HG02981 (cell line): ENCODE measurements at regions not wholly inside any gene's neighbourhood (a gene's known extent, or its start where the extent isn't known, plus 50 kb on each side); places are given as distances from the start of the nearest gene placed in this dataset.
"Not testable (repeated sequence)": the region's sequence is repeated elsewhere in the genome, so short reads cannot be mapped to it uniquely, and the experiment has no call there.

Experiments used
- ATAC-seq: cut with Tn5 transposase; IDR thresholded peaks from one replicate; pipeline ENCODE4 v1.9.1; 2021; ENCODE audit warnings: mild to moderate bottlenecking, moderate library complexity; ENCODE audit not compliant: unreplicated experiment

DNA sequence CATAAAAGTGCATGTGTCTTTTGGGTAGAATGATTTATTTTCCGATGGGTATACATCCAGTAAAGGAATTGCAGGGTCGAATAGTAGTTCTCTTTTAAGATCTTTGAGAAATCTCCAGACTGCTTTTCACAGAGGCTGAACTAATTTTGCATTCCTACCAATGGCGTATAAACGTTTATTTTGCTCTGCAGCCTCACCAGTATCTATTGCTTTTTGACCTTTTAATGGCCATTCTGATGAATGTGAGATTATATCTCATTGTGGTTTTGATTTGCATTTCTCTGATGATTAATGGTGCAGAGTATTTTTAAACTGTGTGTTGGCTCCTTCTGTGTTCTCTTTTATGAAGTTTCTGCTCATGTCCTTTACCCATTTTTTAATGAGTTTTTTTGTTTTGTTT is 1020.1 kb downstream of the NXPH1 start:
- ATAC-seq, result no peak

DNA sequence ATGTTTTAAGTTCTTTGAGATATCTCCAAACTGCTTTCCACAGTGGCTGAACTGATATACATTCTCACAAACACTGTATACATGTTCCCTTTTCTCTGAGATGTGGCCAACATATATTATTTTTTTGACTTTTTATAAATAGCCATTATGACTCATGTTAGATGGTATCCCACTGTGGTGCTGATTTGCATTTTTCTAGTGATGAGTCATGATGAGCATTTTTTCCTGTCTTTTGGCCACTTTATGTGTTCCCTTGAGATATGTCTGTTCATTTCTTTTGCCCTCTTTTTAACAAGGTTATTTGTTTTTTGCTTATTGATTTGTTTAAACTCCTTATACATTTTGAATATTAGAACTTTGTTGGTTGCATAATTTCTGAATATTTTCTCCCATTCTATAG is 1055.1 kb downstream of the NXPH1 start:
- ATAC-seq, result no peak

DNA sequence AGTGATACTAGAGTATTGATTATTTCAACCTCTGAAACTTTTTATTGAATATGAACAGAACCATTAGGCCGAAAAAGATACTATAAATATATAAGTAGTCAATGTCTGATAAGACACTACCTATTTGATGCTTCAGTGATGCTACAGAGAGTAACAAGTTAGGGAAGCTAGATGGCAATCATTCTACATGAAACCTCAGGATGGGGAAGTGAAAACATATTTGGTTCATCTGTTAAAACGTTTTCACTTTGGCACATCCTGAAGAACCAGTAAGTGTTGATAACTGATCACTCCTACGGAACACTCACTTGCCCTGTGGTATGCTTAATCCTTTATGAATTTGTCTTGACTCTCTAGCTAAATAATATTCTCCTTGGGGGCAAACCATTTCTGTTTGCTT is 1064.9 kb downstream of the NXPH1 start:
- peak; percentile 69 for ATAC-seq

DNA sequence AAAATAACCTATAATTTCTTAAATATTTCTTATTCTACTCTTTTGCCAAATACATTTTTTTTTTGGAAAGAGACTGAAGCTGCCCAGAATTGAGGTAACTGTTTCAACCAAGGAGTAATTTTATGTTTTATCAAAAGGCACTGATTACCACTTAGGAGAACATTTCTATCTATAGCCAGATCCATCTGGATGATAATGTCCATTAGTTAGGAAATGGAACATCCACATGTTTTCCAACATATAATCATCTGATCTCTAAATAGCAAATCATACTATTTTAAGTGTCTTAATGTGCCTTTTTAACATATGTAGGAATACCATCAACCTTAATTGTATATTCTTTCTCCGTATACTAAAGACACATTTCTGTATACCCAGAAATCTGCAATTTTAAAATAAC is 1068.9 kb downstream of the NXPH1 start:
- no peak for ATAC-seq

DNA sequence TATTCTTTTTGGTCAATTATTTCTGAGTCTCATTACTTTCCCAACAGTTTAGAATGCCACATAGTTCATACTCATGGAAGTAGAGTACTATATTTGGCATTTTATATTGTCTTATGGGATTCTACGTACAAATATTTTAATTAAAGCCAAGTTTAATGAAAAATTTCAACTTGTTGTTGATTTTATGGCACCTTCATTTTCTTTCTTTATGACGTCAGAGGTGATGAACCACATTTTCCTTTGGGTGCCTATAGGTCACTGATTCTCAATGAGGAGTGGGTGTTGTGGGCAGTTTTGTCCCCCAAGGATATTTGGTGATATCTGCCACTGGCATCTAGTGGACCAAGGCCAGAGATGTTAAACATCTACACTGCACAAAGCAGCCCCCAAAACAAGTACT is 1071.3 kb downstream of the NXPH1 start:
- no peak for ATAC-seq

DNA sequence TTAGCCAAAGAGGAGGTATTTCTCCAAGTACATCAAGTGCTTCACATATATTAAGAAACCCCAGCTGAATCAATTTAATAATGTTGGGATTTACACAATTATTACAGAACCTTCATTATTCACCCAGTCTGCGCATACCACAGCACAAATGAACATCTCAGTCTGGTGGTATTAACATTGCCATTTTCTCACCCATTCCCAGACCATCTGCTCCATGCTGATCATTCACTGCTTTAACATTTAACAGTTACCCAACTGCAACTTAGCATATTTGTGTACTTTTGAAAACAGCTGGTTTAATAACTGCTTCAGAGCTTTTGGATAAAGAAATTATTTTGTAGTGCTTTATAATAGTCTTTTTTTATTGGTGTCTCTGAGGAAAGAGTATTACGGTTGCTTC is 1072.1 kb downstream of the NXPH1 start:
- no peak for ATAC-seq

DNA sequence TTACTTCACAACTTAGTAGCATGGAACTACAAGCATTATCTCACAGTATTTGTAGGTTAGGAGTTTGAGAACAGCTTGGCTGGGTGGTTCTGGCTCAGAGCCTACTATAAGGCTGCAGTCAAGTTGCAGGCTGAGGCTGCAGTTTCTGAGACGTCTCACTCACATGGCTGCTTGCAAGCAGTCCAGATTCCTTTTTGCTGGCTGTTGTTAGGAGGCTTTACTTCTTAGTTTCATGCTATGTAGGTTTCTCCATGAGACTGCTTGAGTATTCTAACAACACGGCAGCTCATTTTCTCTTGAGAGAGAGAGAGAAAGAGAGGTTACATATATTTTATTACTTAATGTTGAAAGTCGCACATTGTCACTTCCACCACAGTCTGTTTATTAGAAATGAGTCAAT is 1073.9 kb downstream of the NXPH1 start:
- ATAC-seq, result no peak

DNA sequence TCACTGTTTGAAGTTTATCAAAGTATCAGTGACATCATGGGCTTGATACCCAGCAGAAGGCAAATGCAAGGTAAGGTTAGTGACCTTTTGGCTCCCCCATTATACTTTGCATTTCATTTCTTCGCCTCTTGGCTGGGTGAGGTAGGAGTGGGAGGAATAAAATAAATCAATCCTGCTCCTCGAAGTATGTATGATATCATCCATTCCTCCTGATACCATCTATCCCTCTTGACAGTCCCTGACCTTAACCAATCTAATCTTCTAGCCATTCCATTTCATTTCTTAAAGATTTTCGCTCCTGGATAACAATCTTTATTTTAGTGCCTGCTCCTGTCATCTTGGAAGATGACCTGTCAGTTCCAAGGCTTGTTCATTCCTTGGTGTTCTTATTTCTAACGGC is 1083.3 kb downstream of the NXPH1 start:
- ATAC-seq, result no peak

DNA sequence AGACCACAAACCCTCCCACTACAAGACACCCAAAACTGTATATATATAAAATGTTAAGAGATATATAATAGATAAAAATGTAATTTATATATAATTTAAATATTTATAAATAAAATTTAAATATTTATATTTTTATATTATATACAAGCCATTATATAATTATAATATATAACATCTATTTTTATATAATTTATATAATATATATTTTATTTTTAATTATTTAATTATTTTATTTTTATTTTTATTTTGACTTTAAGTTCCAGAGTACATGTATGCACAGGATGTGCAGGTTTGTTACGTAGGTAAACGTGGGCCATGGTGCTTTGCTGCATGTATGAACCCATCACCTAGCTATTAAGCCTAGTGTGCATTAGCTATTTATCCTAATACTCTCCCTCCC is 1090.2 kb downstream of the NXPH1 start:
- no peak for ATAC-seq

DNA sequence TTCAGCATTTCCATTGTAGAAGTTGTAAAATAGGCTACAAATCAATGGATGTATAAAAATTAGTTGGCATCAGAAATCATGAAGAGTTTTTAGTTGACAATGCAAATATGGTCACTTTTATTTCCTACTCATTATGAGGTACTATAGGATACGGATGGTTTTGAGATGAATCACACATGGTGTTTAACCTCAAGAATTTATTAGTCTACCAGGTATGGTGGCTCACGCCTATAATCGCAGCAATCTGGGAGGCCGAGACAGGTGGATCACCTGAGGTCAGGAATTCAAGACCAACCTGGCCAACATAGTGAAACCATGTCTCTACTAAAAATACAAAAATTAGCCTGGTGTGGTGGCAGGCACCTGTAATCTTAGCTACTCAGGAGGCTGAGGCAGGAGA is 1119.0 kb downstream of the NXPH1 start:
- ATAC-seq, result not testable (repeated sequence)

DNA sequence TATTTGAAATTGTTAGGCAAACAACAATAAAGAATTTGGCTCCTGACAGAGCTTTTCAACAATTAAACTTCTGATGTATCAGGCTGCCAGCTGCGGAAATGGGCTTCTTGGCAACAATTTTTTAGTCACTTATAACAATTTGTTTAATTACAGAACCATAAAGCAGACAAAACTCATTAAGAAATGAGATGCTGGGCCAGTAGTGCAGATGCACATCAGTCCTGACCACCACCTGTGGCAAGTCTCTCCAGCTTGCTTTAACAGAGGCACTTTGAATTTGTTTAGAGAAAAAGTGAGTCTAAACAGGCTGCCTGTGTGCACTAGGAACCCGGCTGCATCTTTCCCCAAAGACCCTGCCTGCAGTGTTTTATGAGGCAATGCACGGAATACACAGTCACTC is 1124.4 kb downstream of the NXPH1 start:
- no peak for ATAC-seq

DNA sequence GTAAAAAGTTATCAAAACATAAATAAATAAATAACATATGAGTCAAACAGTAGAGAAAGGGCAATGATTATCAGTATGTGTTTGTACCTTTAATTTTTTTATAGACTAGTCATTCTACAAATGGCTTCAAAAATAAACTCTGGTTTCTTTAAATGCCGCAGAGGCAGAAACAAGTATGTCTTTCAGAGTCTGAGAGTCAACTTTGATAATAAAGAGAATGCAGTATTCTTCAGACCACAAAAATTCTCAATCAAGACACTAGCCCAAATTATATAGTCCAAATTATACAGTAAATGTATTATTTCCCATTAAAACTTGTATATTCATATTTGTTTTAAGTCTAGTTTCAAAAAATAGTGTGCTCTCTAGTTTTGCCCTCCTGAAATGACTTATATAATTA is 1142.3 kb downstream of the NXPH1 start:
- ATAC-seq, result no peak

DNA sequence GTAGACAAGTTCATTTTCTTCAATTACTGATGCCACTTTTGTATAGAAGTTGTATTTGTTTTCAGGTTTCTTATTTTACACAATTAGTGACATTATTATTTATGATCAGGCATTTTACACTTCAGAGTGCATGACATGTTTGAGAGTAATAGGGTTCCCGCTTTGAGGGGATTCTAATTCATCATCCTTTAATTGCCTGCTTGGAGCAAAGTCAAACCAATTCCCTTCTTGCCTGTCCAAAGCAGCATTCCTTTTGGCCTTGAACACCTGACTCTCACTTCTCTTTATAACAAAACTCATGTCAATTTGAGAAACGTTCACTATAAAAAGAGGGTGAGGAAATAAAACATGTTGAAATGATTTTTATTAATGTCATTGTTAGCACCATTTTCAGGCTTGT is 1149.4 kb downstream of the NXPH1 start:
- ATAC-seq, result no peak

DNA sequence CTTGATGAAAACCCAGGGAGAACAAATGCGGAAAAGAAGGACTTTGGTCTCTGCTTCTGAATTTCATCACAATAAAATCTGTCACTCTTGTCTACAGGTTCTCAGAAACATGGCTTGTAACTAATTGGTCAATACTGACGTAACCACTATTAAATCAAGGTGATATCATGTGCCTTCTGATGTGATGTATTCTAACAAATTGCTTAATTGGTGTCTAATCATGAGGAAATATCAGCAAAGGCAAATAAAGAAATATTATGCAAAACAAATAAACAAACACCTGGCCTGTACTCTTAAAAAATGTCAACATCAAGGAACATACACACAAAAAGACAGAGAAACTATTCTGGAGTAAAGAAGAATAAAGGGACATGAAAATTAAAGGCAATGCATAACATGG is 1165.0 kb downstream of the NXPH1 start:
- no peak for ATAC-seq

DNA sequence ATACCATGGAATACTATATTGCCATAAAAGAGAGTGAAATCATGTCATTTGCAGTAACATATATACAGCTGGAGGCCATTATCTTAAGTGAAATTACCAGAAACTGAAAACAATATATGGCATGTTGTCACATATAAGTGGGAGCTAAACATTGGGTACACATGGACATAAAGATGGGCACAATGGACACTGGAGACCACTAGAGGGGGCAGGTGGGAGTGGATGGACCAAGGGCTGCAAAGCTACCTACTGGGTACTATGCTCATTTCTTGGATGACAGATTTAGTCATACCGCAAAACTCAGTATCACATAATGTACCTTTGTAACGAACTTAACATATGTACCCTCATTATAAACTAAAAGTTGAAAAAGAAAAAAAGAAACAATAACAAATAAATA is 1167.6 kb downstream of the NXPH1 start:
- no peak for ATAC-seq

DNA sequence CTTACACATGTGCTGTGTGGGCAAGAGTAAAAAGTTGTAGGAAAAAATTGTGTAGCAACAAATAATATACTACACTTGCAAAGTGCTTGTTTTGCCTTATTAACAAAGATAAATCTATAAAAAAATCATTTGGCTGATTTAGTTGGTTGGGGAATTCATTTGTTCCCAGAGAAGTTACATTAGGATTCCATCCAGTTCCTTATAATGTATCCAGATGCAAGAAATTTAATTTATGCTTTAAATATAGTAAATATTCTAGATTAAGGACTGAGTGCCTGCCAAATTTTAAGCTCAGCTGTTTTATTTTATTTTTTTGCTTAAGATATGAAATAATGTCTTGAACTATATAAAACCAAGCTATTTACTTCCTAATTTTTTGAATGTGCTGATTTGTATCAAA is 1169.9 kb downstream of the NXPH1 start:
- no peak for ATAC-seq

DNA sequence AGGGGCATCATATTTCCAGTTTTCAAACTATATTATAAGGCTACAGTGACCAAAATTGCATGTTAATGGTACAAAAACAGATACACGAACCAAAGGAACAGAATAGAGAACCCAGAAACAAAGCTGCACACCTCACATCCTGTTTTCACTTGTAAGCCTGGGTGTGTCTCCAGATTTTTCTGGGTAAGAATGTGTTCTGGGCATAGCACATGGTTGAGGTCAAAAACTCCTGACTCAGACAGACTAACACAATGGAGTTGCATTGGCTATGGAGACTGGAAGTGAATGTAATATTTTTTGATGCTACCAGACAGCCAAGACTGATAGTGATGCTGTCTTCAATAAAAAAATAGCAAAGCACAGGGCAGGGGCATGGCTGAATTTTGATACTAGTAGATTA is 1175.2 kb downstream of the NXPH1 start:
- ATAC-seq, result no peak

DNA sequence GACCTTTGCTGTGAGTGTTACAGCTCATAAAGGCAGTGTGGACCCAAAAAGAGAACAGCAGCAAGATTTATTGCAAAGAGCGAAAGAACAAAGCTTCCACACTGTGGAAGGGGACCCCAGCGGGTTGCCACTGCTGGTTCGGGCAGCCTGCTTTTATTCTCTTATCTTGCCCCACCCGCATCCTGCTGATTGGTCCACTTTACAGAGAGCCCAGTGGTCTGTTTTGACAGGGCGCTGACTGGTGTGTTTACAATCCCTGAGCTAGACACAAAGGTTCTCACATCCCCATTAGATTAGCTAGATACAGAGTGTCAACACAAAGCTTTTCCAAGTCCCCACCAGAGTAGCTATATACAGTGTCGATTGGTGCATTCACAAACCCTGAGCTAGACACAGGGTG is 1187.5 kb downstream of the NXPH1 start:
- ATAC-seq, result not testable (repeated sequence)

DNA sequence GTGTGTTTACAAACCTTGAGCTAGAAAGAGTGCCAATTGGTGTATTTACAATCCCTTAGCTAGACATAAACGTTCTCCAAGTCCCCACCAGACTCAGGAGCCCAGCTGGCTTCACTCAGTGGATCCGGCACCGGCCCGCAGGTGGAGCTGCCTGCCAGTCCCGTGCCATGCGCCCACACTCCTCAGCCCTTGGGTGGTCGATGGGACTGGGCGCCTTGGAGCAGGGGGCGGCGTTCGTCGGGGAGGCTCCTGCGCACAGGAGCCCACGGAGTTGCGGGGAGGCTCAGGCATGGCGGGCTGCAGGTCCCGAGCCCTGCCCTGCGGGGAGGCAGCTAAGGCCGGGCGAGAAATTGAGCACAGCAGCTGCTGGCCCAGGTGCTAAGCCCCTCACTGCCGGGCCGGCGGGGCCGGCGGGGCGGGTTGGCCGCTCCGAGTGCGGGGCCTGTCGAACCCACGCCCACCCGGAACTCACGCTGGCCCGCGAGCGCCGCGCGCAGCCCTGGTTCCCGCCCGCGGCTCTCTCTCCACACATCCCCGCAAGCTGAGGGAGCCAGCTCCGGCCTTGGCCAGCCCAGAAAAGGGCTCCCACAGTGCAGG is 1188.0 kb downstream of the NXPH1 start:
- ATAC-seq, result not testable (repeated sequence)

DNA sequence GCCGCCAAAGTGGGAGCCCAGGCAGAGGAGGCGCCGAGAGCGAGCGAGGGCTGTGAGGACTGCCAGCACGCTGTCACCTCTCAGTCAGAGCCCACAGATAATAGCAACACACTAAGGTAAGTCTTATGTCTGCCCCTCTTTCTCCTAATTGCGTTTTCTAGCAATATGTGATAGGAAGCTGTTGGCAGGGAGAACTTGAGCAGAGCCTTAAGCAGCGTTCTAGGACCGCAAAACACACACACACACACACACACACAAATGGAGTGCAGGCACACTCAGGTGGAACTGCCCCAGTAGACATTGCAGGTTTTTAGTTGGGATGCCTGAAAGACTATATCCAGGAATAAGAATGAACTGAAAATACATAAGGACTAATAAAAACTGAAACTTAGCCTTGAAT is 1188.5 kb downstream of the NXPH1 start:
- no peak for ATAC-seq

DNA sequence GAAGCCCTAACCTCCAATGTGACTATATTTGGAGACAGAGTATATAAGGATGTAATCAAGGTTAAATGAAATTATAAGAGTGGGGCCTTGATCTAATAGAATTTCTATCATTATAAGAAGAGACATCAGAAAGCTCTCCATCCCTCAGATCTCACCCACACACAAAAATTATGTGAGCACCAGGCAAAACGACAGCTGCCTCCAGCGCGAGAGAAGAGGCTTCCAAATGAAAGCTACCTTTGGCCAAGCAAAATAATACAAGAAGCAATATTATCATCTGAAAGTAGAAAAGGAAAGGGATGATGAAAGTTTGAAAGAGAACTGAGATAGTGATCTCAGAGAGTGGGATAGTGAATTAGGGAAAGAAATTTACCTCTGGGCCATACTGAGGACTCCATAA is 1192.5 kb downstream of the NXPH1 start:
- ATAC-seq, result no peak

DNA sequence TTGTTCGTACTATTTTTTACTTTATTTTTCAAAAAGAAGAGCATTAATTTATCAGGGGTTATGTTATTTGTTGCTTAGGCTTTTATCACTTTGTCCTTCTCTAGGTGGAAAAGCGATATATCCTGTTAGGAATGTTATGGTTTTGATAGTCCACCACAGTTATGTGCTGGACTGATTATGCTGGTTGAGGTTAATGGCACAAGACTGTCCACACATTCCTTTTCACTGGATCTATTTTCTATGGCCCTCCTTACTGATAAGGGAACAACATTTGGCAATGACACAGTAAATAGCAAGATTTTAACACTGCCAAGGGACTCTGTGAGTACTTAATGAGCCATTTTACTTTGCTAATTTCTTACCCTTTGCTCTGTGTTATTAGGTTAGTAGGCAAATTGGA is 1212.3 kb downstream of the NXPH1 start:
- ATAC-seq, result no peak

DNA sequence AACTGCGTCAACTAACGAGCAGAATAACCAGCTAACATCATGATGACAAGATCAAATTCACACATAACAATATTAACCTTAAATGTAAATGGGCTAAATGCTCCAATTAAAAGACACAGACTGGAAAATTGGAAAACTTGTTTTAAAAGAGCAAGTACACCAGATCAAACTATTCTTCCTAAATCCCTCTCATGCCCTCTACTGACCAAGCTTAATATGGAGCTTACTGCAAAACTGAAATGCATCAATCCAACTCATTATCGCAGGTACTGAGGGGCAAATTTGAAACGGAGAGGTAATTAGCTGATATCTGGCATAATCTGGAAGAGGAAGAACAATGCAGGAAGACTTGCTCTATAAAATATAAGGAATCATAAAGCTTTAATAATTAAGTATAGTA is 1223.8 kb downstream of the NXPH1 start:
- no peak for ATAC-seq
